ENCODE measurements at regions not wholly inside any gene's neighbourhood (a gene's known extent, or its start where the extent isn't known, plus 50 kb on each side); places are given as distances from the start of the nearest gene placed in this dataset.

GRCh38 chr15:62343397-62343796 is 178.3 kb upstream of the C2CD4B start:
- H3K4me3 Mint-ChIP-seq, result no peak overlapping the region
- ATAC-seq (no peak), DNase-seq (ENCODE audit: low spot score) (no peak)
- peaks cover 7% of the 10 kb centered on the region for H3K9me3 Mint-ChIP-seq
- H3K27me3 Mint-ChIP-seq (ENCODE audit: low read depth), result no peaks in the 10 kb centered on the region
- CTCF ChIA-PET, result interaction anchor here (0.7 kb wide), 1 partner anchor 511 kb away, joined by 3 read pairs; no protein-coding TSS in a partner anchor
- H3K27ac Mint-ChIP-seq, result no peak overlapping the region
- no peaks in the 10 kb centered on the region for H3K36me3 Mint-ChIP-seq
- POLR2A ChIA-PET, result interaction anchor here (0.6 kb wide), 1 partner anchor 185 kb away, joined by 3 read pairs; no protein-coding TSS in a partner anchor
- TF ChIP-seq MXD4 (CRISPR knock-in tag; IDR thresholded peaks at IDR 0.05; ENCODE audit: borderline replicate concordance) (no peak), RORB (CRISPR knock-in tag; IDR thresholded peaks at IDR 0.05) (no peak), CREM (CRISPR knock-in tag; IDR thresholded peaks at IDR 0.05) (no peak), MLX (CRISPR knock-in tag; IDR thresholded peaks at IDR 0.05) (no peak), HMGA2 (CRISPR knock-in tag; IDR thresholded peaks at IDR 0.05) (no peak), ZNF396 (CRISPR knock-in tag; IDR thresholded peaks at IDR 0.05; ENCODE audit: borderline replicate concordance) (no peak), HMGXB4 (CRISPR knock-in tag; IDR thresholded peaks at IDR 0.05) (no peak), GRHL2 (CRISPR knock-in tag; IDR thresholded peaks at IDR 0.05; ENCODE audit: insufficient replicate concordance, severe bottlenecking) (no peak), PRDM15 (CRISPR knock-in tag; IDR thresholded peaks at IDR 0.05) (no peak), NR2C2 (CRISPR knock-in tag; IDR thresholded peaks at IDR 0.05) (no peak), CTCF (IDR thresholded peaks at IDR 0.05) (no peak), ZNF281 (CRISPR knock-in tag; IDR thresholded peaks at IDR 0.05) (no peak), TCF7 (CRISPR knock-in tag; IDR thresholded peaks at IDR 0.05; ENCODE audit: low read depth) (no peak), CBFB (CRISPR knock-in tag; IDR thresholded peaks at IDR 0.05; ENCODE audit: low read depth) (no peak), ATF1 (CRISPR knock-in tag; IDR thresholded peaks at IDR 0.05) (no peak)
- peaks cover 3% of the 10 kb centered on the region for H3K4me1 Mint-ChIP-seq
